H1 (cell line): ENCODE measurements at regions not wholly inside any gene's neighbourhood (a gene's known extent, or its start where the extent isn't known, plus 50 kb on each side); places are given as distances from the start of the nearest gene placed in this dataset.

Experiments used
- CTCF ChIA-PET: fragments of 300-600 bp; sonication (Branson Sonifier 250); formaldehyde crosslinking; loops from one replicate; lab custom pipeline; 2021; ENCODE audit not compliant: partially characterized antibody; lab: Charles Lee
- POLR2A ChIA-PET: fragments of 300-600 bp; sonication (Branson Sonifier 250); formaldehyde crosslinking; loops from one replicate; lab custom pipeline; 2021; ENCODE audit warnings: inconsistent platforms; ENCODE audit not compliant: partially characterized antibody; lab: Charles Lee
- DNase-seq, 2 experiments: peaks; one replicate each; pipeline versions ENCODE4 v3.0.0 to v3.0.0-alpha.2; 2010 to 2022; ENCODE audit warnings: low spot score in 2 of 2, low read depth in 1 of 2, mixed read lengths in 1 of 2
- FAIRE-seq: peaks from 2 replicates; lab custom pipeline; 2011; peaks lifted over from hg19 to GRCh38; lab: Jason Lieb, UNC
- H2AFZ ChIP-seq: 2 replicates; pipeline ENCODE4 v1.8.1; 2012; ENCODE audit warnings: low read length, inconsistent platforms
- H2AK5ac ChIP-seq: 2 replicates; pipeline ENCODE4 v1.6.1; 2013; ENCODE audit warnings: low read depth, low read length
- H2BK120ac ChIP-seq: replicated peaks from 2 replicates; pipeline ENCODE3; 2013; ENCODE audit warnings: low read depth, low read length, inconsistent platforms
- H2BK12ac ChIP-seq: 2 replicates; pipeline ENCODE4 v1.6.1; 2013; ENCODE audit warnings: low read depth, low read length
- H2BK15ac ChIP-seq: 2 replicates; pipeline ENCODE4 v1.6.1; 2013; ENCODE audit warnings: low read length
- H2BK20ac ChIP-seq: 2 replicates; pipeline ENCODE4 v1.6.1; 2013; ENCODE audit warnings: low read length
- H2BK5ac ChIP-seq: 2 replicates; pipeline ENCODE4 v1.6.1; 2013; ENCODE audit warnings: low read depth, low read length
- H3K14ac ChIP-seq: 2 replicates; pipeline ENCODE4 v1.6.1; 2013; ENCODE audit warnings: inconsistent platforms; ENCODE audit not compliant: insufficient read length
- H3K18ac ChIP-seq: 2 replicates; pipeline ENCODE4 v1.6.1; 2013; ENCODE audit warnings: low read length; ENCODE audit errors: extremely low read depth
- H3K23ac ChIP-seq: 2 replicates; pipeline ENCODE4 v1.6.1; 2013; ENCODE audit warnings: inconsistent platforms; ENCODE audit not compliant: insufficient read length
- H3K23me2 ChIP-seq: 2 replicates; pipeline ENCODE4 v1.6.1; 2013; ENCODE audit warnings: low read depth, low read length
- H3K27ac ChIP-seq: 2 replicates; pipeline ENCODE4 v1.6.1; 2011; ENCODE audit warnings: low read depth, low read length, inconsistent platforms
- H3K27me3 ChIP-seq, 4 experiments: replicated peaks in 1 of 4; 1 replicate in 1 of 4; 2 replicates in 3 of 4; pipeline versions ENCODE4 v1.6.1 to v1.8.1; 2011 to 2013; ENCODE audit warnings: low read length in 3 of 4, mild to moderate bottlenecking in 3 of 4, inconsistent platforms in 2 of 4, mixed read lengths in 2 of 4, moderate library complexity in 1 of 4; ENCODE audit not compliant: control insufficient read depth in 3 of 4, insufficient read depth in 3 of 4; ENCODE audit errors: extremely low read depth in 1 of 4
- H3K36me3 ChIP-seq, 4 experiments: 2 replicates each; pipeline versions ENCODE4 v1.6.1 to v1.8.1; 2011 to 2013; ENCODE audit warnings: mild to moderate bottlenecking in 4 of 4, low read length in 3 of 4, moderate library complexity in 2 of 4, control low read depth in 1 of 4, inconsistent platforms in 1 of 4; ENCODE audit not compliant: insufficient read depth in 4 of 4, control insufficient read depth in 2 of 4
- H3K4ac ChIP-seq: replicated peaks from 2 replicates; pipeline ENCODE3; 2013; ENCODE audit warnings: low read length, low read depth, mixed read lengths, inconsistent platforms; ENCODE audit not compliant: insufficient read length
- H3K4me1 ChIP-seq, 4 experiments: replicated peaks in 1 of 4; 1 replicate in 1 of 4; 2 replicates in 3 of 4; pipeline versions ENCODE4 v1.6.1 to v1.8.1; 2011 to 2013; ENCODE audit warnings: low read length in 3 of 4, inconsistent platforms in 2 of 4, mixed read lengths in 1 of 4; ENCODE audit not compliant: insufficient read depth in 4 of 4, control insufficient read depth in 3 of 4
- H3K4me2 ChIP-seq, 2 experiments: 2 replicates each; pipeline versions ENCODE4 v1.6.1 to v1.8.1; 2011 to 2013; ENCODE audit warnings: low read depth in 2 of 2, low read length in 2 of 2, control low read depth in 1 of 2, inconsistent platforms in 1 of 2, mild to moderate bottlenecking in 1 of 2; ENCODE audit not compliant: insufficient read depth in 1 of 2
- H3K4me3 ChIP-seq, 4 experiments: fragments of 200-600, 300-600 bp in 1 of 4; sonication (generic), shearing (Covaris generic), sonication (Bioruptor Twin) in 1 of 4; 2 replicates each; pipeline versions ENCODE4 v1.5.1 to v1.8.1; 2011 to 2016; ENCODE audit warnings: low read length in 4 of 4, low read depth in 3 of 4, control low read depth in 2 of 4, inconsistent platforms in 2 of 4, mild to moderate bottlenecking in 2 of 4, mixed read lengths in 1 of 4, moderate library complexity in 1 of 4; ENCODE audit not compliant: insufficient read depth in 2 of 4; ENCODE audit errors: extremely low read depth in 1 of 4
- H3K56ac ChIP-seq: replicated peaks from 2 replicates; pipeline ENCODE3; 2013; ENCODE audit warnings: low read depth, mild to moderate bottlenecking, mixed read lengths, low read length, inconsistent platforms; ENCODE audit not compliant: insufficient read length
- H3K79me1 ChIP-seq: 2 replicates; pipeline ENCODE4 v1.6.1; 2013; ENCODE audit warnings: low read depth, low read length, control low read depth
- H3K79me2 ChIP-seq, 2 experiments: 2 replicates each; pipeline versions ENCODE4 v1.6.1 to v1.8.1; 2012 to 2013; ENCODE audit warnings: low read length in 2 of 2, mild to moderate bottlenecking in 2 of 2, inconsistent platforms in 1 of 2; ENCODE audit not compliant: insufficient read depth in 2 of 2, control insufficient read depth in 1 of 2
- H3K9ac ChIP-seq, 4 experiments: replicated peaks in 1 of 4; 1 replicate in 1 of 4; 2 replicates in 3 of 4; pipeline versions ENCODE4 v1.6.1 to v1.8.1; 2011 to 2013; ENCODE audit warnings: low read depth in 3 of 4, low read length in 3 of 4, control low read depth in 2 of 4, mild to moderate bottlenecking in 2 of 4, moderate library complexity in 2 of 4, inconsistent platforms in 1 of 4; ENCODE audit errors: extremely low read depth in 1 of 4
- H3K9me3 ChIP-seq, 2 experiments: 2 replicates each; pipeline versions ENCODE4 v1.6.1 to v1.8.1; 2012 to 2013; ENCODE audit warnings: mild to moderate bottlenecking in 2 of 2, moderate library complexity in 2 of 2, control low read depth in 1 of 2, inconsistent platforms in 1 of 2, low read depth in 1 of 2, low read length in 1 of 2, mixed read lengths in 1 of 2; ENCODE audit not compliant: insufficient read depth in 2 of 2
- H4K20me1 ChIP-seq, 2 experiments: replicated peaks in 1 of 2; 2 replicates each; pipeline versions ENCODE3 to v1.8.1; 2011 to 2013; ENCODE audit warnings: inconsistent platforms in 2 of 2, low read length in 2 of 2, mild to moderate bottlenecking in 1 of 2; ENCODE audit not compliant: insufficient read depth in 2 of 2, control insufficient read depth in 1 of 2
- H4K5ac ChIP-seq: 2 replicates; pipeline ENCODE4 v1.6.1; 2013; ENCODE audit warnings: low read length, low read depth, mixed read lengths, inconsistent platforms; ENCODE audit not compliant: insufficient read length
- H4K8ac ChIP-seq: 2 replicates; pipeline ENCODE4 v1.8.0; 2013; ENCODE audit warnings: mild to moderate bottlenecking, moderate library complexity, low read length, inconsistent platforms; ENCODE audit not compliant: insufficient read depth; ENCODE audit errors: extremely low read depth
- H4K91ac ChIP-seq: replicated peaks from 2 replicates; pipeline ENCODE3; 2013; ENCODE audit warnings: low read length, mixed read lengths, inconsistent platforms; ENCODE audit not compliant: insufficient read length
- CBX5 ChIP-seq: fragments of 300-800, 300-1000 bp; sonication (generic); IDR thresholded peaks from 2 replicates; pipeline ENCODE4 v1.7.1; 2016; ENCODE audit warnings: antibody characterized with exemption, low read length, low read depth
- CHD1 ChIP-seq: IDR thresholded peaks from 2 replicates; pipeline ENCODE4 v1.6.1; 2012; ENCODE audit warnings: low read depth, low read length, improper control_type of control experiment
- EZH2 ChIP-seq: fragments of 200-600 bp; sonication (generic); IDR thresholded peaks from 2 replicates; pipeline ENCODE4 v1.7.1; 2012; ENCODE audit warnings: low read depth, mild to moderate bottlenecking, moderate library complexity, low read length, inconsistent platforms; ENCODE audit not compliant: severe bottlenecking
- GABPA ChIP-seq: IDR thresholded peaks from 2 replicates; pipeline ENCODE4 v1.6.1; 2011; ENCODE audit warnings: mild to moderate bottlenecking, low read length, moderate library complexity, borderline replicate concordance; ENCODE audit not compliant: insufficient read depth
- KDM1A ChIP-seq: fragments of 200-600, 300-600 bp; sonication (generic); IDR thresholded peaks from 2 replicates; pipeline ENCODE4 v1.7.1; 2016; ENCODE audit warnings: mild to moderate bottlenecking, low read length, borderline replicate concordance
- POLR2AphosphoS5 ChIP-seq: IDR thresholded peaks from 2 replicates; pipeline ENCODE4 v1.6.1; 2011; ENCODE audit warnings: low read depth, low read length
- RFX5 ChIP-seq: IDR thresholded peaks from 2 replicates; pipeline ENCODE4 v1.6.1; 2011; ENCODE audit warnings: low read depth, low read length, improper control_type of control experiment, borderline replicate concordance
- SRF ChIP-seq: IDR thresholded peaks from 2 replicates; pipeline ENCODE4 v1.6.1; 2011; ENCODE audit warnings: mild to moderate bottlenecking, low read depth, low read length, moderate library complexity
- TAF7 ChIP-seq: optimal IDR thresholded peaks from 2 replicates; pipeline ENCODE3; 2011; ENCODE audit warnings: low read depth, mild to moderate bottlenecking, inconsistent platforms, low read length, moderate library complexity, borderline replicate concordance
- WGBS, 2 experiments: shearing (Covaris generic) in 1 of 2; methylation state at CpG; one replicate each; pipeline versions ENCODE4 v1.1.6 to v1.1.7; 2013 to 2015; ENCODE audit warnings: low lambda C conversion rate in 2 of 2, mixed read lengths in 2 of 2, inconsistent platforms in 1 of 2, low coverage in 1 of 2, missing lambda C conversion rate in 1 of 2; ENCODE audit not compliant: insufficient replicate concordance in 2 of 2, insufficient coverage in 1 of 2, insufficient read length in 1 of 2; ENCODE audit errors: extremely low coverage in 1 of 2, missing lambda C conversion rate in 1 of 2; 5-methylcytosine and 5-hydroxymethylcytosine counted together
- TF ChIP-seq, protein P1 (sequence below): IDR thresholded peaks from 2 replicates; pipeline ENCODE4 v1.6.1; 2011; ENCODE audit warnings: low read length, improper control_type of control experiment
- TF ChIP-seq, protein P2 (sequence below): IDR thresholded peaks from 2 replicates; pipeline ENCODE4 v1.6.1; 2012; ENCODE audit warnings: inconsistent platforms

DNA sequence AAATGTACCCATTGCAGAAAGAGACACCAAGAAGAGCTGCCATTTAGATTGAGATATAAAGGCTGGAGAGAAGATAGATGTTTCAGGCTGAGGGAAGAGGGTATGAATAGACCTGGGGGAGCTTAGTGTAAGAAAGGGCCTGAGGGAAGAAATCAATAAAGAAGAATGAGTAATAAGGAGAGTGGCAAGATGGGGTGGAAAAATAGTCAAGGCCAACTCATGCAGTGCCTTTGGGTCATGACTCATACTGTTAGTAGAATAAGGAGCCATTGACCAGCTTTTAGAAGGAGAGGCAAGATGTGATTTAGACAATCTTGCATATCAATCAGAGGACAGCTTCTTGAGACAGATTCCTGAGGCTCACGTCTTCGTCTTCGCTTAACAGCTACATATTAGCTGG, 287.5 kb downstream of the DUSP6 start:
- ChIA-PET CTCF (interaction anchor here (0.7 to 1.6 kb wide), 7 partner anchors 20 to 477 kb away, joined by 3 to 5 read pairs (median 3); no protein-coding TSS in a partner anchor), POLR2A (no interaction called here)
- Histone ChIP-seq H3K4ac (no peak overlapping the region), H3K23me2 (no peaks in the 10 kb centered on the region), H4K8ac (no peak overlapping the region), H3K27me3 (no peaks in the 10 kb centered on the region), H2BK120ac (no peak overlapping the region), H3K4me3 (no peak overlapping the region), H2AK5ac (no peak overlapping the region), H3K9me3 (no peaks in the 10 kb centered on the region), H3K18ac (no peak overlapping the region), H3K79me1 (no peaks in the 10 kb centered on the region), H2BK5ac (no peak overlapping the region), H2BK15ac (no peak overlapping the region), H3K4me1 (no peaks in the 10 kb centered on the region), H3K23ac (no peak overlapping the region), H2BK12ac (no peak overlapping the region), H3K79me2 (no peaks in the 10 kb centered on the region), H4K20me1 (no peaks in the 10 kb centered on the region), H4K5ac (no peak overlapping the region), H4K91ac (no peak overlapping the region), H2BK20ac (no peak overlapping the region), H3K27ac (no peak overlapping the region), H2AFZ (no peak overlapping the region), H3K4me2 (no peak overlapping the region), H3K14ac (no peak overlapping the region), H3K36me3 (no peaks in the 10 kb centered on the region), H3K56ac (no peak overlapping the region), H3K9ac (no peak overlapping the region)
- DNase-seq, result no peak
- FAIRE-seq, result no peak
- WGBS, 2 experiments, result 96% methylated on average over 3 of the region's 3 CpGs; no CpG with 5 or more reads in 1 of the 2 experiments
- no peak for TF ChIP-seq TAF7
- no peak for TF ChIP-seq EZH2
- TF ChIP-seq, protein P1, sequence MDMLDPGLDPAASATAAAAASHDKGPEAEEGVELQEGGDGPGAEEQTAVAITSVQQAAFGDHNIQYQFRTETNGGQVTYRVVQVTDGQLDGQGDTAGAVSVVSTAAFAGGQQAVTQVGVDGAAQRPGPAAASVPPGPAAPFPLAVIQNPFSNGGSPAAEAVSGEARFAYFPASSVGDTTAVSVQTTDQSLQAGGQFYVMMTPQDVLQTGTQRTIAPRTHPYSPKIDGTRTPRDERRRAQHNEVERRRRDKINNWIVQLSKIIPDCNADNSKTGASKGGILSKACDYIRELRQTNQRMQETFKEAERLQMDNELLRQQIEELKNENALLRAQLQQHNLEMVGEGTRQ, result no peak
- no peak for TF ChIP-seq SRF
- no peak for TF ChIP-seq GABPA
- no peak for TF ChIP-seq KDM1A
- no peak for TF ChIP-seq CHD1
- TF ChIP-seq POLR2AphosphoS5, result no peak
- TF ChIP-seq CBX5, result no peak
- TF ChIP-seq, protein P2, sequence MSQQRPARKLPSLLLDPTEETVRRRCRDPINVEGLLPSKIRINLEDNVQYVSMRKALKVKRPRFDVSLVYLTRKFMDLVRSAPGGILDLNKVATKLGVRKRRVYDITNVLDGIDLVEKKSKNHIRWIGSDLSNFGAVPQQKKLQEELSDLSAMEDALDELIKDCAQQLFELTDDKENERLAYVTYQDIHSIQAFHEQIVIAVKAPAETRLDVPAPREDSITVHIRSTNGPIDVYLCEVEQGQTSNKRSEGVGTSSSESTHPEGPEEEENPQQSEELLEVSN, result no peak
- no peak for TF ChIP-seq RFX5
